Muscle of back (tissue), 3 donors: ENCODE measurements at regions not wholly inside any gene's neighbourhood (a gene's known extent, or its start where the extent isn't known, plus 50 kb on each side); places are given as distances from the start of the nearest gene placed in this dataset.

Experiments
- DNase-seq, 3 donors: peaks; one replicate each; pipeline versions ENCODE4 v3.0.0 to v3.0.0-alpha.2; 2013

DNA sequence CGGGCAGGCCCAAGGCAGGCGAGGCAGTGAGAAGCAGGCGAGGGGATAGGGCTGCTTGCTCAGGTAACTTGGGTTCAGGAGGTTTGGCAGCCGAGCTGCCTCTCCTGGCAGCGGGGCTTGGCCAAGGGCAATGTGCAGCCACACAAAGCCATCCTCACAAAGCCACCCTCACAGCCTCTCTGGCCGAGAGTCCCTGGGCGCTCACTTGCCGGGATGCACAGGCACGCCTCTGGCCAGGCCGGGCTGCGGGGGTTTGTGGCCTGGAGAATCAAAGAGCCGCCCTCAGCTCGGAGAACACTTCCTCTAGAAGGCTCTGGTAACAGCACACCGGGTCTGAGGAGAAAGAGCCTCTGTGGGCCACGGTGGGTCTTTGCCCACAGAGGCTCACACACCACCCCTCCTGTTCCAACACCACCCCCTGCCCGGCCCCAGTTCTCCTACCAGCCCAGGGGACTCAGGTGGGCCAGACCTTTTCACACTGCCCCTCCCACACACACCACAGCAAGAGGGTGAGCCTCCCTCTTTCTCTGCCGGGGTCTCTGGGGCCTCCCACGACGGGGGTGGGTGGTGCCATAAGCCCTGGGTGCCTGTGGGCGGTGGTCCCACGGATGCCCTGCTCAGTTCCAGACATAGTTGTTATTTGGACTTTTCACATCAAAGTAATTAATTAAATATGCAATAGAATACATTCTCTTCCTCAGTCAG lies 186.9 kb downstream of the ZFP36L2 start:
- DNase-seq: no peak

DNA sequence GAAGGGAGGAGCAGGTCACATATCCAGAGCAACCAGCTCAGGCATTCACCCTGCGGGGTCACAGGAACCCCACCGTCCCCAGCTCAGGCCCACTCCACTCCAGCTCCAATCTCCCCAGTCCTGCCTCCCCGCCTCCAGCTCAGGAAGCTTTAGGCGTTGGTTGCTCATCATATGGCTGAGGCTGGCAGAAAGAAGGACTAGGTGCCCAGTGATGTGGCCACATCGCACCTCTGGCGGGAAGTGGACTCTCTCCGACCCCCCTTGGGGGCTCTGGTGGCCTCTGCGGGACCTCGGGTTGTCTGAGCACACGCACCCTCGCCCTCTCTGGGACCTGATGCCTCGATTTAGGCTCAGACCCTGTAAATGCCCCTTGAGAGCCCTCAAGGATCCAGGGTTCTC lies 187.7 kb downstream of the ZFP36L2 start:
- no peak for DNase-seq

DNA sequence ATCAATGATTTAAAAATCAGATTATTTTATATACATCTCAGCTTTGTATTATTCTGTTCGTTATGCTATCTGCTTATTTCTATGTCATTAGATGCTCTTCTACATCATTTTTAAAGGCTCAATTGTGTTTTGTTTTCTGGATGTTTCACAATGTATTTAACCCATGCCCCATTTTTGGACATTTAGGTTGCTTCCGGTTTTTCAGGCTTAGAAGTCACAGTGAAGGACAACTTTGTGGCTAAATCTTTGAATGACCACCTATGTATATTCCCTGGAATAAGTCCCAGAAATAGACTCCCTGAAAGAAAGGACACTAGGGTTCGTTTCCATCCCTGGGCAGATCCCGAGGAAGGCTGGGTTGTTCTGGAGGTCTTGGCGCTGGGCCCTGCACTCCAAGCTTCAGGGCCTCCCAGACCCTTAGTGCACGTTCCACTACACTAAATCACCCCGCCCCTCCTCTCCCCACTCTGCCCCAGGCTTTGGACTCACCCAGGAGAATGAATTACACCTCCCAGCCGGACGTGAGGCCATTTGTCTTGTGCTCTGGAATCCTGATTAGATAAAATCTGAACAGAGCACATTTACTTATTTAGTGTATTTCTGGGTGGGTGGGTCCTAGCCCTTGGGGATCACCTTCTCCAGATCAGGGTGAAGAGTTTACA lies 188.2 kb downstream of the ZFP36L2 start:
- DNase-seq: peak in 1 of 3 donors; percentile 77

DNA sequence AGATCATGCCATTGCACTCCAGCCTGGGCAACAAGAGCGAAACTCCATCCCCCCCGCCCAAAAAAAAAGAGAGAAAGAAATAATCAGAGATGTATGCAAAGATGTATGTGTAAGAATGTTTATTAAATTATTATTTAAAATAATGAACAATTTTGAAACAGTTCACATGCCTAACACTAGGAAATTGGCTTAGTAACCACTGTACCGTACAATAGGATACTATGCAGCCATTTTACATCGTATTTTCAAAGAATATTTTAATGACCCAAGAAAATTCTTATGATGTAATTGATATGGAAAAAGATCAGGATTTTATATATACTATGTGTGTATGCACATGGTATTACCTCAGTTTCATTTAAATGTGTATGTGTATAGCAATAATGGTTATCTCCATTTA lies 190.5 kb downstream of the ZFP36L2 start:
- DNase-seq: peak in 1 of 3 donors; percentile 5

DNA sequence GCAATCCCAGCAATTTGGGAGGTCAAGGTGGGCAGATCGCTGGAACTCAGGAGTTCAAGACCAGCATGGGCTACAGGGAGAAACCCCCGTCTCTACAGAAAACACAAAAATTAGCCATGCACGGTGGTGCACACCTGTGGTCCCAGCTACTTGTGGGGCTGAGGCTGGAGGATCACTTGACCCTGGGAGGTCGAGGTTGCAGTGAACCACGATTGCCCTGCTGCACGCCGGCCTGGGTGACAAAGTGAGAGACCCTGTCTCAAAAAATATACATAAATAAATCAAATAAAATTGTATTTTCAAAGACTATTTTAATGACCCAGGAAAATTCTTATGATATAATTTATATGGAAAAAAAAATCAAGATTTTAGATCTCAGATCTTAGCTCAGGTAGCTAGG lies 191.5 kb downstream of the ZFP36L2 start:
- no peak for DNase-seq

DNA sequence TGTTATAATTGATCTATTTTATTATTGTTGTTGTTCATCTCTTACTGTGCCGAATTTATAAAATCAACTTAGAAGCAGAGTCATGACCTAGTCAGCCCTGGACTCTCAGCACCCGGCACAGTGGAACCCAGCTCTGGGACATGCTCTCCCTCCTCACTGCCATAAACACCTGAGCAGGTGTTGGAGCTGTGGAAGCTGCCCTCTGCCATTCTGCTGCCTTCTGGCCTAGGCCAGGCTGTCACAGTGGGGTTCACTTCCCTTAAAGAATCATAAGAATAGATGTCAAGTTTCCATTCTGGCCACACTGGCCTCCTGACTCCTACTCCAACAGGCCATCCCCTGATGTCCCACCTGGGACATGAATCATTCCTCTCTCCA lies 192.2 kb downstream of the ZFP36L2 start:
- DNase-seq: peak in 1 of 3 donors; percentile 2

DNA sequence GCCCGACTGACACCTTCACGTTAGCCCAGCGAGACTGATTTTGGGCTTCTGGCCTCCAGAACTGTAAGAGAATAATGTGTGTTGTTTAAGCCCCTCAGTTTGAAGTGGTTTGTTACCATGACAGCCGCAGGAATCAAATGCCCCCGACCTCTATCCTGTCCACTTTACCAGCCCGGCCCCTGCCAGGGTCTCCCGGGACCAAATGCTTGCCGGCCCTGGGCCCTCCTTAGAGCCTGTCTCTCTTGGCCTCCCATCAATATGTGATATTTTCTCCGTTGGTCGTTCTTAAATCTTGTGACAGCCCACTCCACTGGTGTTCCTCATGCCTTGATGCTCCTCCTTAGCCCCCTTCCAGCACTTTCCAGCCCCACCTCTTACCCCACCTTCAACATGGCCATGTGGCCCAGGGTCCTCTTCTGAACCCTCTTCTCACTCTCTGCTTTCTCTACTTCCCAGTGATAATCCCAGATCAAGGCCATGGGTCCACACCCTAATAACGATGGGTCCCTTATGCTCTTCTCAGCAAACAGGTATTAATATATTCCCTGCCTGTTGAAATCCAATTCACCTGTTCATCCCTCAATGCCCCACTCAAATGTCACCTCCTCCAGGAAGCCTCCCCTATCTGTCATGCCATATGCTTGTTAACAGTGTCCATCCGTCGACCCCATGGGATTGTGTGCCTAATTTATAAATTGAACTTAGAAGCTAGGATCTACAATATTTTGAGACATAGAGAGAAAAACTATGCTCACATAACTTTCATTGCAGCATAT lies 192.8 kb downstream of the ZFP36L2 start:
- DNase-seq: no peak

DNA sequence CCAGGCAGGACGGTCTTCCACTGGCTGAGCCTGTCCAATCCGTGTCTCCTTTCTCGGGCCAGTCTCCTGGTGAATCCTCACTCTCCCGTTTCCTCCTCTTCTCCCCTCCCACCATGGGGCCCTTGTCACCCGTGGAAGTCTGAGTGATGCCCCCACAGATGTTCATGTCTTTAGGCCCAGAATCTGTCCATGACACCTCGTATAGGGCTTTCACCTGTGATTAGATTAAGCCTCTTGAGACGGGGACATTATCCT lies 193.5 kb downstream of the ZFP36L2 start:
- no peak for DNase-seq

DNA sequence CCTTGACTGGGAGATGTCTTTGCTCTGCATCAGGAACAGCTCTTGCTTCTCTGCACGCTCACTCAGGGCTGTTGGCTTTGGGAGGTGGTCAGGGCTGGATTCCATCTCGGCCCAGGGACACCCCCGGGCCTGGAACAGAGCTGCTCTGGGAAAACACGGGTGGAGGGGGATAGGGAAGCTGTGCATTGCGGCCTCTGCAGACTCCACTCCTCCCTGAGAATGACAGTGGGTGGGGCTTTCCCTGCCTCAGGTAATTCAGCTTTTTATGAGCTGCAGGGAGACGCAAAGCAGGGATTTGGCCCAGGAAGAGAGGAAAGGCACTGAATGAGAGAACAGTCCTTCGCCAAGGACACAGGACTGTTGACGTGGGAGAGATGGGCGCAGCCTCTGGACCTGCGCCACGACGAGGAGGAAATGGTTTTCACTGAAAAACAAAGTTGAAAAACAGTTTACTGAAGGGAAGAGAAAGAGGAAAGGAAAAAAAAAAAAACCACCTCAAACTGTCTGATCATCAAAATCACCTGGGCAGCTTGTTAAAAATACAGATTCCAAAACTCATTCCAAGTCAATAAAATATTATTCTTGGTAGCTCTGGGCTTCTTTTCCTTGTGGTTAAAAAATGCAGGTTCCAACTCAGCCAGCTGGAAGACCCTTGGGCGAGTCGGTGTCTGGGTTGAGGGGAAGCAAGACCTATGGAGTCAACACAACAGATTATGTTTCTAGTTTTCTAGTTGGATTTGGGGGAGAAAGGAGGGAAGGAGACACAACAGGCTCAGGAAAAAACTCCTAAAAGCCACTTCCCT lies 194.0 kb downstream of the ZFP36L2 start:
- DNase-seq: peak in 2 of 3 donors; percentile 82 to 90

DNA sequence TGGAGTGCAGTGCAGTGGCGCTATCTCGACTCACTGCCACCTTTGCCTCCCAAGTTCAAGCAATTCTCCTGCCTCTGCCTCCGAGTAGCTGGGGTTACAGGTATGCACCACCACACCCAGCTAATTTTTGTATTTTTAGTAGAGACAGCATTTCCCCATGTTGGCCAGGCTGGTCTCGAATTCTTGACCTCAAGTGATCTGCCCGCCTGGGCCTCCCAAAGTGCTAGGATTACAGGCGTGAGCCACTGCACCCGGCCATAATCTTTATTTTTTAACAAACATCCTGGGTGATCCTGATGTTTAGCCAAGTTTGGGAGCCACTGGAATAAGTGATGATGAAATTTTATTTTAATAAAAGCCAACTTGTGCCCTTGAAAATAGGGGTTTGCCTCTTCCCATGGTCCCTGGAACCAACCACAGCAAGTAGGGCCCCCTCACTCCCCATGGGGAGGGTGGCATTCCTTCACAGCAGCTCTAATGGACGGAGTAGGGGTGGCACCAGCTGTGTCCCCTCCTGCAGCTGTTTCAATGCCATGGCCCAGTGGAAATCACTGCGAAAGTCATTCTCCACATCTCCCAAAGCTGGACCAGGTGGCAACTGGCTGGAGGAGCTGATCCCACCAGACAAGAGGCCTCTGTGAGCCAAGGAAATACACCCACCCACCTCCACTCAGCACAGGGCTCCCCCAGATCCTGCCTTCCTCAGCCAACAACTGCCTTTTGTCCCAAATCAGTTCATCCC lies 194.8 kb downstream of the ZFP36L2 start:
- peak in 1 of 3 donors; percentile 44 for DNase-seq

DNA sequence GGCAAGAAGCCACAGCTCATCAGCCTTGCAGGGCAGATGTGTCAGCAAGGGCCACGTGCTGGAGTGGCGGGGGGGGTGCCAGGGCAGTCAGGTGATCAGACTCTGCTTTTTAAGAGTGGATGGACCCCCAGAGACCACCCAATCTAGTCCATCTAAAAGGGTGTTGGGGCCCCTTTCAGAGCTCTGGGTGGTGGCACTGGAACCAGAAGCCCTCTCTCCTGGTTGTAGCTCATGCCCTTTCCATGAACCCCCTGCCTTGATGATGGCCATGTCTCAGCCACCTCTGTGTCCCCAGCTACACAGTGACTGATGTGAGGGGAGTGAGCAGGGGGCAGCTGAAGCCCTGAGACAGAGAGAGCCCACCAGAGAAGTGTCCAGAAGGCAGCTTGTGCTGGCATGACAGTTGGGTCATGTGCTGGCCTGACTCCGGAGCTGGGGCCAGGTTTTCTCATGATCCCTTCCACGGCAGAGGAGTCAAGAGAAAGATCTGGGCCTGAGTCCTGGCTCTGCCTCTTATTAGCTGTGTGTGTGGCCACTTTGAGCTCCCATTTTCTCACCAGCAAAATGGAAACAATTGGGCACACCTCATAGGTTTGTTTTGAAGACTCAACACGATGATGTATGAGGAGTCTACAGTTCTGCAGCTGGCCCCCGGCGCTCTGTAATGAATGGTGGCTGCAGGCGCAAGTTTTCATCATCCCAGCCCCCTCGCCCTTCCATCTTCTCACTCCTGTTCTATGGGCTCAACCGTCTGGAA lies 195.7 kb downstream of the ZFP36L2 start:
- DNase-seq: no peak

DNA sequence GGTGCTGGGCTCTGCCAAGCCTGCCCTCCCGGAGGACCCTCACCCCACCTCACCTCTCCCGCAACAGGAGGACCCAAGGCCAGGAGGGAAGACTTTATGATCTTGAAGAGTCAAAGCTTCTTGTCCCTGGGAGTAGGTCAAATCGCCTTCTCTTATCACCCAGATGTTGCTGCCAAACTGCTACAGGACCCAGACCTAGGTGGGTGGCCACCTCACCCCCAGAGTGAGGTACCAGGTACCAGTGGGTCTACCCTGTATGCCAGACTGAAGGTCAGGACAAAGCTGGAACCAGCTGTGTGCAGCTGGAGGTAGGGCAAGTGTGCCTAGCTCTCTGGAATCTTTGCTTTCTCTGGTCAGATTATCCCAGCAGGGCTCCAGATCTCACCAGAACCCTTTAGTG lies 197.2 kb downstream of the ZFP36L2 start:
- DNase-seq: no peak

DNA sequence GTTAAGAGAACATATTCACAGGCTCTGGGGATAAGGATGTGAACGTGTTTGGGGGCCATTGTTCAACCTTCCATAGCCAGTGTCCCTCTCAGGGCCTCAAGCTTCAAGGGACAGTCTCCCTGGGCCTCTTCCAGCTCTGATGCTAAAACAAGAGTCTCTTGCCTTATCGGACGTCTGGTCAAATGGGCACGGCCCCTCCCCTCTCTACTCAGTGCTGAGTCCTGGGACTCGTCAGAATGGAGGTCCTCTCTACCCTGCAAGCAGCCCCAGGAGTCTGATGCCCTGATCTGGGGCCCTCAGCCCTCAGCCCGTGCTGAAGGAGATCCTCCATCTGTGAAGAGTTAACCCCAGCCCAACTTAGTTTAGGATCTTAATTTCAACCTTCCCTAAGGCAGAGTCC lies 198.2 kb downstream of the ZFP36L2 start:
- no peak for DNase-seq

DNA sequence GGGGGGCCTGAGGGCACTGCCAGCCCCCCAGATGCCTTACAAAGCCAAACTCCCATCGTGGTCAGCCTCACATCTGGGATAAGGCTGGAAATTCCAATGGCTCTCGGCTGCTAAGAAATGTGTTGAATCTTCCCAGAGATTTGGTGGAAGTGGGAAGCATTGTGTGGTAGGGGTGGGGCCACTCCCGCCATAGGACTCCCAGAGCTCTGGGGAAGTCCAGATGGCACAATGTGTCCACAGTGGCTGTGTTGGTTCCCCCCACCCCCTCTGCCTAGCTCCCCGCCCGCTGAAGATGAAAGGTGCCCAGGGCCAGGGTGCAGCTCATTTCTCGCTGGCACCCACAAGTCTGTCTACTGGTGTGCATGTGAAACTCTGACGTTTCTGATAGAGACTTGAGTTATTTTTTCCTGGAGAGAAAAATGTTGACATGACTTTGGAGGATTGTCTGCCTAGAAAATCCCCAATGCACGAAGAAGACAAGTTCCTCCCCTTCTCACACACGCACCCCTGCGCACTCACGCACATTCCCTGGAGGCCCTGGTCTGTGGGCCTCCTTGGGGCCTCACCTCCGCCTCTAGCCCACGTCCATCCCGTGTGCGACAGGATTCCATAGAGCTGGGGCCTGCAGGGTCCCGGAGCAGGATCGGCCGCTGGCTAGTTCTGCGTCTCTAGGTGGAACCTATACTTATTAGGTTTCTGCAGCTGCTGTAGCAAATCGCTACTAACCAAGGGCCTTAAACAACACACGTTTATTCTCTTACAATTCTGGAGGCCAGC lies 199.1 kb downstream of the ZFP36L2 start:
- peak in 1 of 3 donors; percentile 67 for DNase-seq

DNA sequence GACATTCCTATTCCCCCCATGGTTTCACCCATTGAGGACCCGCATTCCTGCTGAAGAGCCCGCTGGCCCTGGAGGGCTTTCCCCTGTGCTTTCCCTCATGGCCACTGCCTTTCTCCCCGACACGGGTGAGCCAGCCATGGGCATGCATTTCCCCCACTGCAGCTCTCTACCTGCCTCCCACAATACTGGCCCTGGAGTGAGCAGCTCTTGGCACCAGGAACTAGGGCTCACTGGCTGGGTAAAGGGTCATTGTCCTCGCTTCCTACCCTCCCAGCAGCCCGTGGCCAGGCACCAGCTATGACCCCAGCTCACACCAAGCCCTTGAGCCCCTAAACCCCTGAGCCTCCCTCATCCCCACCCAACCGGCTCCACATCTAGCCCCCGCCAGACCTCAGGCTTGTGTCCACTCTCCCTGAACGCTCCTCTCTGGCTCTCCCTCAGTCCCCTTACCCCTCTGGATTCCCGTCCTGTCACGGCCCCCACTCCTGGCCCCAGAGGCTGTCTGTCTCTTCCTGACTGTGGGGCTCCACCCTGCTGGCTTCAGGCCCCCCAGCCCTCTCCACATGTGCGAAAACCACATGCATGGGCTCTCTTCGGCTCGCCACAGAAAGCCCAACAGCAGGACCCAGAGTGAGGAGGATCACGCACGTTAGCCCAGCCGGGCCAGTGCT lies 199.8 kb downstream of the ZFP36L2 start:
- peak in 2 of 3 donors; percentile 55 to 85 for DNase-seq

DNA sequence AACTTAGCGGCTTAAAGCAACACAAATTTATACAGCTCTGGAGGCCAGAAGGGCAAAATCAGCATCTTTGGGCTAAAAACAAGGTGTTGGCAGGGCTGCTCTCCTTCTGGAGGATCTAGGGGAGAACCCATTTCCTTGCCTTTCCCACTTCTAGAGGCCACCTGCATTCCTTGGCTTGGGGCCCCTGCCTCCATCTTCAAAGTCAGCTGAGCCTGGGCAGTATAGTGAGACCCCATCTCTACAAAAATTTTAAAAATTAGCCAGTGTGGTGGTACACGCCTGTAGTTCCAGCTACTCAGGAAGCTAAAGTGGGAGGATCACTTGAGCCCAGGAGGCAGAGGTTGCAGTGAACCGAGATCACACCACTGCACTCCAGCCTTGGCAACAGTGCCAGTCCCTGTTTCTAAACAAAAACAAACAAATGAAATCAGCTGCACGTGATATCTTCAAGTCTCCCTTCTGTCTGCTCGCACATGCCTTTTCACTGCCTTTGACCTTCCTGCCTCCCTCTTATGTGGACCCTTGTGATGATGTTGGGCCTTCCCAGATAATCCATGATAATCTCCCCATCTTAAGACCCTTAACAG lies 200.6 kb downstream of the ZFP36L2 start:
- DNase-seq: no peak

DNA sequence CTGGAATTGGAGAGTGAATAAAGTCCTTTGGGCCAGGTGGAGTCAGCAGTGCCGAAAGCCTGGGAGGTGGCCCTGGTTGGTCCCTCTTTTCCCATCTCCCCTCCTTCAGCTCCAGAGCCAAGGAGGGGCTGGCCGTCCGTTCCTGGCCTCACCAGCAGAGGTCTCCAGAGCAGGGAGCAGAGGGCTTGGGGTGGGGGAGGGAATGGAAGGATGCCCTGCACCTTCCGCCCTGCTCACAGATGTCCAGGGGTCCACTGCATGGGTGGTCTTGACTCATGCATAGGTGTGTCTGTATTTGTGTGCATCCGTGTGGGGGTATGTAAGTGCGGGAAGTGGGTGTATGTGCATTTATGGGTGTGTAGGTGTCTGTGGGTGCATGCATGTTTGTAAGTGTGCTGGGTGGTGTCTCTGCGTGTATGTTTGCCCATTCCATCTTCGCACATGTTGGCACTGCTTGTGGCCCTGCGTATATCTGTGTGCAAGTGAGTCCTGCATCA lies 201.8 kb downstream of the ZFP36L2 start:
- DNase-seq: peak; percentile 52 to 86 (median 75)

DNA sequence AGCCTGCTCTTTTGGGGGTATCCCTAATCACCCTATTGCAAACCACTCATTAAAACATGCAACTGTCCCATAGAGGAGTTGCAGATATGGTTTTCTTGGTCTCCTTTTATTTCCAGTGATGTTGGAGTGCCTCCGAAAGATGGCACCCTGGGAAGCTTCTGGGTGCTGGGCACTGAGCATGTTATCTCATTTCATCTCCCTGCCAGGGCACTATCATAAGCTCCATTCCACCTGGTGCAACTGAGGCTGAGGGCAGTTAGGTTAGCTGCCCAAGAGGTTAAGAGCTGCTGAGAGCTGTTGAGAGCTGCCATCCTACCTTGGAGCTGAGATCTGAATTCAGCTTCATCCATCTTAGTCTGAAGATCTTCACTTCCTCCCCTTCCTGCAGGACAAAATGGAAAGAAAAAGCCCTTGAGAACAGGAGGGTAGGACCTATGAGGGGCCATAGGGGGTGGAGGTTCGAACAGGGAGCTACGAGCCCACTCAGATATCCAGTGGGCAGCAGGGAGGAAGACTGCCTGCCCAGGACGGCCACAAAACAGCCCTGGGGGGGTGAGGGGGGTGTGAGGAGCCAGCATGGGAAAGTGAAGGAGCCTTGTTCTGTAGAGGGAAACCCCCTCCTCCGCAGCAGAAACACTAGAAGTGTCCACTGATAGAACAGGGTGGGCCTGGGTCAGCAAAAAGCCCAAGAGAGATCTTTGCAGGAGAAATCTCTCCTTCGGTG lies 202.5 kb downstream of the ZFP36L2 start:
- DNase-seq: no peak
